OCI-LY3 (cell line): ENCODE measurements at regions not wholly inside any gene's neighbourhood (a gene's known extent, or its start where the extent isn't known, plus 50 kb on each side); places are given as distances from the start of the nearest gene placed in this dataset.
A peak's percentile ranks its signal among the peaks of the same experiment; 100 is the strongest.
"Not testable (repeated sequence)": the region's sequence is repeated elsewhere in the genome, so short reads cannot be mapped to it uniquely, and the experiment has no call there.

Experiments used
- H2AFZ ChIP-seq: fragments of 200-600, 300-600 bp; shearing (Covaris generic); 2 replicates; pipeline ENCODE4 v1.6.0; 2014; ENCODE audit warnings: antibody characterized with exemption, low read depth, low read length
- H3K27ac ChIP-seq: fragments of 200-600, 300-600 bp; sonication (generic); 2 replicates; pipeline ENCODE4 v1.5.1; 2014; ENCODE audit warnings: mild to moderate bottlenecking, low read length, moderate library complexity, mixed read lengths
- H3K27me3 ChIP-seq: fragments of 200-600, 300-600 bp; sonication (generic); 2 replicates; pipeline ENCODE4 v1.6.1; 2014; ENCODE audit warnings: low read depth, low read length, mixed read lengths
- H3K36me3 ChIP-seq: fragments of 200-600, 300-600 bp; sonication (generic); replicated peaks from 2 replicates; pipeline ENCODE3; 2014; ENCODE audit warnings: low read depth, low read length, mixed read lengths
- H3K4me1 ChIP-seq: fragments of 300-600, 200-600 bp; sonication (generic); 2 replicates; pipeline ENCODE4 v1.6.1; 2014; ENCODE audit warnings: low read length, mixed read lengths
- H3K4me2 ChIP-seq: fragments of 200-600, 300-600 bp; sonication (generic); 2 replicates; pipeline ENCODE4 v1.6.1; 2014; ENCODE audit warnings: low read length, mixed read lengths
- H3K4me3 ChIP-seq: fragments of 300-600, 200-600 bp; sonication (generic); 2 replicates; pipeline ENCODE4 v1.5.1; 2014; ENCODE audit warnings: antibody characterized with exemption, mild to moderate bottlenecking, low read length, moderate library complexity
- H3K79me2 ChIP-seq: fragments of 300-600, 200-600 bp; shearing (Covaris generic); 2 replicates; pipeline ENCODE4 v1.6.1; 2014; ENCODE audit warnings: mild to moderate bottlenecking, low read length, mixed read lengths
- H3K9ac ChIP-seq: fragments of 300-600, 200-600 bp; shearing (Covaris generic); 2 replicates; pipeline ENCODE4 v1.6.0; 2014; ENCODE audit warnings: mild to moderate bottlenecking, low read length, moderate library complexity
- H3K9me3 ChIP-seq: fragments of 200-600, 300-600 bp; shearing (Covaris generic); 2 replicates; pipeline ENCODE4 v1.6.1; 2014; ENCODE audit warnings: low read length, mixed read lengths; ENCODE audit not compliant: insufficient read depth
- H4K20me1 ChIP-seq: fragments of 200-600, 300-600 bp; sonication (generic); 2 replicates; pipeline ENCODE4 v1.6.1; 2016; ENCODE audit warnings: low read length, mixed read lengths; ENCODE audit not compliant: insufficient read depth
- EZH2phosphoT487 ChIP-seq: fragments of 200-600 bp; shearing (Covaris generic); IDR thresholded peaks from 2 replicates; pipeline ENCODE4 v1.6.1; 2018; ENCODE audit warnings: antibody characterized with exemption, mixed run types, low read depth
- TF ChIP-seq, protein P1 (sequence below): fragments of 200-600, 300-600 bp; sonication (generic); IDR thresholded peaks from 2 replicates; pipeline ENCODE4 v1.5.1; 2014; ENCODE audit warnings: antibody characterized with exemption, low read length, low read depth

DNA sequence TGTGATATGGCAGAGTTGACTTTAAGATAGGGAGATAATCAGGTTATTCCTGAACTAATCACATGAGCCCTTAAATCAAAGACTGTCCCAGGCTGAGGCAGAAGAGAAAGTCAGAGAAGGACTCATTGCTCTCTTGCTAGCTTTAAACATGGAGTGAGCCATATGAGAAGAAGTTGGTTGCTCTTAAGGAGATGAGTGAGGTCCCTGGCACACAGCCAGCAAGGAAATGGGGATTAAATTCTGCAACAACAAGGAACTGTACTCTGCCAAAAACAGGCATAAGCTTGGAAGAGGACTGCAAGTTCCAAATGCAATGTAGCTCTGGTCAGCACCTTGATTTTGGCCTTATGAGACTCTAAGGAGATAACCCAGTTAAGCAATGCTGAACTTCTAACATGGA, 457.0 kb downstream of the PLOD2 start:
- H4K20me1 ChIP-seq: no peaks in the 10 kb centered on the region
- no peak overlapping the region for H3K4me3 ChIP-seq
- H3K27me3 ChIP-seq: no peaks in the 10 kb centered on the region
- H3K9ac ChIP-seq: no peak overlapping the region
- no peak overlapping the region for H3K27ac ChIP-seq
- H3K4me1 ChIP-seq: no peaks in the 10 kb centered on the region
- no peak overlapping the region for H3K4me2 ChIP-seq
- no peak for TF ChIP-seq EZH2phosphoT487
- TF ChIP-seq, protein P1, sequence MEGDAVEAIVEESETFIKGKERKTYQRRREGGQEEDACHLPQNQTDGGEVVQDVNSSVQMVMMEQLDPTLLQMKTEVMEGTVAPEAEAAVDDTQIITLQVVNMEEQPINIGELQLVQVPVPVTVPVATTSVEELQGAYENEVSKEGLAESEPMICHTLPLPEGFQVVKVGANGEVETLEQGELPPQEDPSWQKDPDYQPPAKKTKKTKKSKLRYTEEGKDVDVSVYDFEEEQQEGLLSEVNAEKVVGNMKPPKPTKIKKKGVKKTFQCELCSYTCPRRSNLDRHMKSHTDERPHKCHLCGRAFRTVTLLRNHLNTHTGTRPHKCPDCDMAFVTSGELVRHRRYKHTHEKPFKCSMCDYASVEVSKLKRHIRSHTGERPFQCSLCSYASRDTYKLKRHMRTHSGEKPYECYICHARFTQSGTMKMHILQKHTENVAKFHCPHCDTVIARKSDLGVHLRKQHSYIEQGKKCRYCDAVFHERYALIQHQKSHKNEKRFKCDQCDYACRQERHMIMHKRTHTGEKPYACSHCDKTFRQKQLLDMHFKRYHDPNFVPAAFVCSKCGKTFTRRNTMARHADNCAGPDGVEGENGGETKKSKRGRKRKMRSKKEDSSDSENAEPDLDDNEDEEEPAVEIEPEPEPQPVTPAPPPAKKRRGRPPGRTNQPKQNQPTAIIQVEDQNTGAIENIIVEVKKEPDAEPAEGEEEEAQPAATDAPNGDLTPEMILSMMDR: no peak
- H3K79me2 ChIP-seq: no peaks in the 10 kb centered on the region
- no peaks in the 10 kb centered on the region for H3K9me3 ChIP-seq
- H2AFZ ChIP-seq: no peak overlapping the region
- H3K36me3 ChIP-seq: no peaks in the 10 kb centered on the region

DNA sequence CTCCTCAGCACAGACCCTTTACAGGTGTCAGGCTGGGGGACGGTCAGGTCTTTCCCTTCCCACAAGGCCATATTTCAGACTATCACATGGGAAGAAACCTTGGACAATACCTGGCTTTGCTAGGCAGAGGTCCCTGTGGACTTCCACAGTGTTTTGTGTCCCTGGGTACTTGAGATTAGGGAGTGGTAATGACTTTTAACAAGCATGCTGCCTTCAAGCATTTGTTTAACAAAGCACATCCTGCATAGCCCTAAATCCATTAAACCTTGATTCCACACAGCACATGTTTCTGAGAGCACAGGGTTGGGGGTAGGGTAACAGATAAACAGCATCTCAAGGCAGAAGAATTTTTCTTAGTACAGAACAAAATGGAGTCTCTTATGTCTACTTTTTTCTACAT, 451.2 kb downstream of the PLOD2 start:
- not testable (repeated sequence) for H4K20me1 ChIP-seq, H3K9ac ChIP-seq, H2AFZ ChIP-seq, H3K4me2 ChIP-seq, H3K36me3 ChIP-seq, H3K27ac ChIP-seq, H3K4me1 ChIP-seq, H3K4me3 ChIP-seq, H3K27me3 ChIP-seq, H3K79me2 ChIP-seq, H3K9me3 ChIP-seq

DNA sequence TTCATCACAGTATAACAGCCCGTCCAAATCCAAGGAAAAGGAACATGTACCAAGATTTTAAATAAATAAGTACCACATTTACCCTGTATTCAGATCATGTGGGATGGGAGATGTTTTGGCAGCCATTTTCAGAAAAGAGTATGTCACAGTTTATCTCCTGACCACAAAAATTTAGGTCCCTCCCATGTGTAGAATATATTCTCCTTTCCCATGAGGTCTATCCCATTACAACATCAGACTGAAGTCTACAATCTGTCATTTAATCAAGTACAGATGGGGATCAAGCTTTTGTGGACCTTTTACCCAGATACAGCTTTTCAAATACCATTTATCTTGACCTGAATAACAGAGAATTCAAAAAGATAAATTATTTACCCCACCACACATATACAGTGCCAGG, 444.5 kb downstream of the PLOD2 start:
- Histone ChIP-seq H3K9me3 (no peaks in the 10 kb centered on the region), H3K9ac (no peak overlapping the region), H3K4me1 (no peaks in the 10 kb centered on the region), H2AFZ (no peak overlapping the region), H3K4me3 (no peak overlapping the region), H3K4me2 (no peak overlapping the region), H4K20me1 (no peaks in the 10 kb centered on the region), H3K27me3 (no peaks in the 10 kb centered on the region), H3K79me2 (no peaks in the 10 kb centered on the region), H3K27ac (no peak overlapping the region), H3K36me3 (no peaks in the 10 kb centered on the region)
- TF ChIP-seq, protein P1: no peak
- TF ChIP-seq EZH2phosphoT487: no peak

DNA sequence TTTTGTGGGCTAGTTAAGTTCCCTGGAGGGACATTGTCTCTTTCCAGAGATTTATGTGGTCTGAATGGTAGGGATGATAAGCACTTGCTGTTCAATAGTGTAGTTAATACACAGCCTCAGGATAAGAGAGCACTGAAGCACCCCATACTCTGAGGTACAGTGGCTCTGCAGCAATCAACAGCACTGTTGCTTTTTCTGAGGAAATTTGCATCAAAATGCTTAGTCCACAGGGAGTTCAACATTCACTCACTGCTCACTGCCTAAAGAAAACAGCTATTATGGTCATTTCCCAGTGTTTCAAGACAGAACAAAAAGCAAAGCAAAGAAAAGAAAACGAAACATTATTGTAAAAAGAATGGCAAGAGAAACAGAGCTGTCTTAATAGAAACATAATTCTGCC, 441.9 kb downstream of the PLOD2 start:
- Histone ChIP-seq H3K27ac (no peak overlapping the region), H3K4me3 (no peak overlapping the region)
- TF ChIP-seq EZH2phosphoT487: no peak
- TF ChIP-seq, protein P1: no peak

DNA sequence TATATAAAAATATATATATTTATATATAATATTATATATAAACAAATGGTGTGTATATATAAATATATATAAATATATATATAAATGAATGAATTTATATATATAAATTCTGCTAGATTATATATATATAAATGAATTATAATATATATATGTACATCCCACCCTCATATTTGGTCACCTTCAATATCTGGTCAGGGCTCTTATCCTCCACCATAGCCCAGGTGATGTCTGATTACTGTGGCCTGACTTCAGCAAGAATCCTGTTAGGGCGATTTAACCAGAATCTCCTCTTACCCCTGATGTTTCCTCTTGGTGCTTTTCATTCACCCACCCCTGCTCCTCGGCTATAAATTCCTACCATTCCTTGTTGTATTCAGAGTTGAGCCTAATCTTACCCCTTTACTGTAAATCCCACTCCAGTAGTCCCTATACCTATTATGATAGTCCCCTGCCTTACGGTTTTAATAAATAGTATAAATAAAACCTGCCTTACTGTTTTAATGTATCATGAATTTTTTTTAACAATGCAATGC, 439.6 kb downstream of the PLOD2 start:
- Histone ChIP-seq H3K27ac (no peak overlapping the region), H3K9me3 (no peaks in the 10 kb centered on the region), H3K4me3 (no peak overlapping the region), H2AFZ (no peak overlapping the region), H4K20me1 (no peaks in the 10 kb centered on the region), H3K79me2 (no peaks in the 10 kb centered on the region), H3K4me1 (no peaks in the 10 kb centered on the region), H3K36me3 (no peaks in the 10 kb centered on the region), H3K27me3 (no peaks in the 10 kb centered on the region), H3K9ac (no peak overlapping the region), H3K4me2 (no peak overlapping the region)
- no peak for TF ChIP-seq EZH2phosphoT487
- TF ChIP-seq, protein P1: no peak

More for the DNA sequence above, 441.9 kb downstream of the PLOD2 start:
- Histone ChIP-seq H3K36me3 (no peaks in the 10 kb centered on the region), H3K9ac (no peak overlapping the region), H3K4me2 (no peak overlapping the region), H3K79me2 (no peaks in the 10 kb centered on the region), H2AFZ (peak overlapping the region; percentile 60; the same call in 1 of the 2 replicates), H3K9me3 (no peaks in the 10 kb centered on the region), H3K4me1 (no peaks in the 10 kb centered on the region), H3K27me3 (no peaks in the 10 kb centered on the region), H4K20me1 (no peaks in the 10 kb centered on the region)
